SHP77 treated with DMSO at 0.1 percent for 48 hours (cell line): ENCODE measurements at regions not wholly inside any gene's neighbourhood (a gene's known extent, or its start where the extent isn't known, plus 50 kb on each side); places are given as distances from the start of the nearest gene placed in this dataset.

Experiments used
- DNase-seq: peaks from one replicate; lab custom pipeline; 2025; lab: John Stamatoyannopoulos, UW

GRCh38 chr7:88700725-88701124 is 58.8 kb upstream of the ZNF804B start:
- DNase-seq: no peak

- DNase-seq: no peak
Measured at GRCh38 chr7:88694207-88694606, 65.3 kb upstream of the ZNF804B start.

DNA sequence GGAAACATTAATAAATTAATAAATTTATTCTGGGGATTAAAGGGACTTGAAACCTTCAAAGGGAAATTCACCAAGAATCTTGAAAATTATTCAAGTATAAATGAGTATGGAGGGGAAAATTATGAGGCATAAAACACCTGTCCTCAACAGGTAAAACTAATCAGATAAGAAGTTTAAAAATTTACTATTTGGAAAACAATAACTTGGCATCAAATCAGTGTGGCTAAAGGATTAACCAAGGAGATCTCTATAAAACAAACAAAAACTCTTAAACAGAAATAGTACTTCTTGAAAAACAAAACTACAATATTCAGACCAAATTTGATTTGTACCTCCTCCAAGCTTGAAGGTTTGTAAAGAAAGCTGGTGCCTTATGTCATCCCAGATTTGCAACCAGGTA is 66.4 kb upstream of the ZNF804B start:
- no peak for DNase-seq

DNA sequence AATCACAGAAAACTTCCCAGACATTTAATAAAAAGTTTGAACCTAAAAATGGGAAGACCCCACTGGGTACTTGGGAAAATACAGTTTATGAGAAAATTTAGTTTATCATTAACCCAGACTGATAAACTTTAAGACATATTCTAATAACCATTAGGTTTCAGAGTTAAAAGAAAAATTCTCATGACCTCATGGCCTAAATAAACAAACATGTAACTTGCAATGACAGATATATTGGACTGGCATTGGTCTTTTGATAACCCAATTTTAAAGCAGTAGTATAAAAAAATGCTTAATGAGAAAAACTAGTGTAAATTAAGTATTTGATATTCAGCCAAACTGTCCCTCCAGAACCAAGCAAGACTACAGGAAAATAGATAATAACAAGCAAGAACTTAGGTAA is 67.0 kb upstream of the ZNF804B start:
- DNase-seq: no peak

GRCh38 chr7:88689821-88690220 is 69.7 kb upstream of the ZNF804B start:
- no peak for DNase-seq

- no peak for DNase-seq
Measured at GRCh38 chr7:88688222-88688621, 71.3 kb upstream of the ZNF804B start.

DNA sequence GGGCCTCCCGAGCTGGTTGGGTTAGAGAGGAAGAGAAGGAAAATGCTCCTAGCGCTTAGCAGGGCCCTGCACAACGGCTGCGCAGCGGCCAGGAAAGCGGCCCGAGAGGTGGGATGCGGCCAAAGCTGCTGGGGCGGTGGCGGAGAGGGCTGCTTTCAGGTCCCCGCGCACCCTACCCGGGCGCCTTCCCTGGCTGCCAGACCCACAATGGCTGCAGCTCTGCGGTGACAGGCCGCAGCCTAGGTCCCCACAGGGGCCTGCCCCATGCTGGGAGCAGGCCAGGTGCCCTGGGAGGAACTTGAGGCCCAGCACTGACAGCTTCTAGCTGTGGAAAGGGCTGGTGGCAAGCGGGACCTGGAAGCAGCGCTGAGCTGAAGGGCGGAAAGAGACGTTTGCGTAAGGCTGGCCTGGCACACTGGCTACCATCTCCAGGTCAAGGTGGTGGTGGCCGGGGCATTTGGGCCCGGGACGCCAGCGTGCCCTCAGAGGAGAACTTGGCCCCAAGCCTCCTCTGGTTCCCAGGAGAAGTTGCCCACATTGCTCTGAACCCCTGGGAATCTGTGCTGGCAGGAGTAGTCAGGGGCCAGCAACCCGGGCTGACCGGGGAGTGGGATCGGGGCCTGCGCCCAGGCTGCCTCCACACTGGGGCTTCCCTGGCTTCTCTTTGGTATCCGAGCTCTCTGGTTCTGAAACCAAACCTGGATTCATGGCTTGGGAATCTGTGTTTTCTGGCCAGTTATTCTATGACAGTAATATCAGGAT is 72.9 kb upstream of the ZNF804B start:
- DNase-seq: no peak

DNA sequence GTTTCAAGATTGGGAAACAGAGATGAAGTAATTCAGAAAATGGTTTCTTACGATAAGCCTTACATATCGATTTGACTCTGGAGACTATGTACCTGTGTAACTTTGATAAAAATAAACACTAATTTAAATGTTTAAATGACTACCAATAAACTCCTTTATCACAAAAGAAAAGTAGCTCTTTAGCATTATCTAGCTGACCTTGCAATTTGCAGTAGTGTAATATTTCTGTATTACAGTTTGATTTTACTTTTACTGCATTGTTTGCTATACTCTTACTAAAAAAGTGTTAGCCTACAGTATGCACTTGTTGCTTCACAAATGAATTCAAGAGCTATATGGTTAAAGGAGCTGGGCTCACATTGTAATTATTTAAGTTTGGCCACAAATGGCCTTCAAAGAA is 77.8 kb upstream of the ZNF804B start:
- DNase-seq: no peak

DNA sequence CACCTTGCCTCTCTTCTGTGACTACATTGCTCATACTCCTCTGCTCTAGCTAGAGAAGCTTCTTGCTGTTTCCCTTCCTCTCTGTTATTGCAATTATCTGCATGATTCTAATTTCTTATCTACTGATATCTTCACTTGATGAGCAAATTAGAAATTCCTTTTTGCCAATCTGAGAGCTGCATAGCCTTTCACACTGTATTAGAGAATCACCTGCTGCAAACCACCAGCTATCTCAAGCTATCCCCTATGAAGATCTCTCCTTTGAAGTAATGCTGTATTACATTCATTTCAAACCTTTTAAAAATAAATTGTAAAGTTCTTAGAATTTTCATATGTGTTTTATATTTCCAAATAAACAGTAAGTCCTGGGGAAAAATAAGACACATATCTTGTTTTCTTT is 89.0 kb upstream of the ZNF804B start:
- DNase-seq: no peak

GRCh38 chr7:88669913-88670312 is 89.6 kb upstream of the ZNF804B start:
- no peak for DNase-seq

DNA sequence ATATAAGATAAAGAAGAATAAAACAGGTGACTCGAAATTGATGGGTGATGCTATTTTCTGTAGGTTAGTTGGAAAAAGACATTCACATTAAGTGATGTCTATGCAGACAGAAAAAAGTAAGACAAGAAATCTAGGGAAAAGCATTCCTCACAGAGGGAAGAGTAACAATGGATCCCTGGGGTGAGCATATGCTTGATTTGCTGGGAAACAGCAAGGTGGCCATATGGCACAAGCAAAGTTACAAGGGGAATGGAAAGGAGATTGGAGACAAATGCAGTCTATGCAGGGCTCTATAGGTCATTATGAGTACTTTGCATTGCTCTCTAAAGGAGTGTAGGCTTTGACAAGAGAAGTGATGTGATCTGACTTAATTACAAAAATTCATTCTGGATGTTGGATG is 90.9 kb upstream of the ZNF804B start:
- DNase-seq: no peak

GRCh38 chr7:88666626-88667025 is 92.9 kb upstream of the ZNF804B start:
- DNase-seq: no peak

- DNase-seq: no peak
Measured at GRCh38 chr7:88665892-88666514, 93.5 kb upstream of the ZNF804B start.

DNA sequence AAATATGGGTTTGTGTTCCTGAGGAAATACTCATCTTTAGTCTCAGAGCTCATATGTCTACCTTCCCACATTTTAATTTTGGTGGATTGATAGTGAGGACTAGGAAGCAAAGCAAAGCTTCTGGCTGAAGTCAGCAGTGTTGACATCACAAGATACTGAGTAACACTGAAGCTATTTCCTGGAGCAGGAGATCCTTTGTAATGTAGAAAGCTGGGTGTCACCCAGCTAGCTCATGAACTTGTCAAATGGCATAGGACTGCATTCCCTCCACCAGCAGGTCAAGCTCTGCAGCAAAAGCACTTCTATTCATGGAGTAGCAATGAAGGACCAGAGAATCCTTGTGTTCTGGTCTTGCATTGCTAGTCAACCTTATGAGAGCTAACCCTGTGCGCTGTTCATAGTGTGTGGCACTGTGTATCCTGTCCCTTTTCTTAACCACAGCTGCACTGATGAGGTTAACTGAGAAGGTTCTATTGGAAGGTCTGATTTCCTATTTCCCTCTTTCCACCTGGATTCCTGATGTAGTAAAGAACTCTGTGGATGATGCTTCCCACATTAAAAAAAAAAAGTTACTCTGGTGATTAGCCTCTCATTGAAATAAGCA is 94.8 kb upstream of the ZNF804B start:
- no peak for DNase-seq

- DNase-seq: no peak
Measured at GRCh38 chr7:88661921-88662320, 97.6 kb upstream of the ZNF804B start.

DNA sequence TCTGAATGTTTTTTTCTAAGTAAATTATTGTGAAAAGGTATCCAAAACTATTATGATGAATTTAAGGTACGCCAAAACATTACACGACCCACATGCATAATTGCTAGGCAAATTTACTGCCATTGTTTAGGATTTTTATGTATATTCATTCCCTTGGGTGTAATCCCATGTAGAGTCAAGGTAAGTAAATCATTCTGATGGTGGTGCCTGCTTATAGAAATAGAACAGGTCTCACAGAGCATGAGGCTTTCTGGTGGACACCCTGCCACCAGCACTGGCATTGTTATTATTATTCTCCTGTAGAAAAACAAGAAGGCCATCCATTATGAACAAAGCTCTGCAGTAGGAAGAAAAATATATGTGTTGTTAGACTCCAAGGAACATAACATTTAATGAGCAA is 111.7 kb upstream of the ZNF804B start:
- no peak for DNase-seq

GRCh38 chr7:88638583-88638982 is 120.9 kb upstream of the ZNF804B start:
- DNase-seq: no peak

DNA sequence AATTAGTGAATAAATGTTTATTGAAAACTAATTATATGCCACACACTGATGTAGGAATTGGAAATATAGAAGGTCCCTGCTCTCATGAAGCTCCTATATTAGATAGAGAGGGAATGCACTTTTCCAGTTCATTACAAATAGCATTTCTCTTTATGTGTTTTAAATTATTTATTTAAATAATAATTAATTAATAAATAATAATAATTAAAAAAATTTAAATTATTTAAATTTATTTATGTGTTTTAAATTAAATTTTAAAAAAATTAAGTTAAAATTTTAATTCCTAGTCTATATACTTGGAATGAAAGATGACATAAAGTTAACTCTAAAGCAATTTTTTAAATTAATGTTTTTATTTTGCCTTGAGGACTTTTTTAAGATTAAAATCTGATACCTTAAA is 121.7 kb upstream of the ZNF804B start:
- DNase-seq: no peak

GRCh38 chr7:88635149-88635548 is 124.4 kb upstream of the ZNF804B start:
- DNase-seq: no peak

GRCh38 chr7:88629559-88629958 is 129.9 kb upstream of the ZNF804B start:
- no peak for DNase-seq

GRCh38 chr7:88628363-88629085 is 131.0 kb upstream of the ZNF804B start:
- no peak for DNase-seq

GRCh38 chr7:88617185-88617584 is 142.3 kb upstream of the ZNF804B start:
- DNase-seq: no peak

DNA sequence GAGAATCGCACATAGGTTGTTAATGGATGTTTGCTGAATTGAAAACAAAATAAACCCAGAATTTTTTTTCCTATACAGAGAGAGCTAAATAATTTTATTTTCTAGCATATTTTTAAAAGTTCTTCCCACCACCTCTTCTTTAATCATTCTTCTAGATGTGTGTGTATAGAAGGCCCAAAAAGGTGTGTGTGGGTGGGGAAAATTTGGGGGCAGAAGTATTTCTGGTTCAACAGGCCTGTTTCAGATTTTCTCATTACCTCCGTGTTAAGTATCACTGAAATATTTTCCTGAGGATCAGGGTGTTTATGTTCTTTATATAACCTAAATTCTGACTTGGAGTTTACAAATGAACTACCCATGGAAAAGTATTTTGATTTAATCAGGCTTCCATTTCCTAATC is 144.2 kb upstream of the ZNF804B start:
- no peak for DNase-seq
